C4-2B (cell line): ENCODE measurements at regions not wholly inside any gene's neighbourhood (a gene's known extent, or its start where the extent isn't known, plus 50 kb on each side); places are given as distances from the start of the nearest gene placed in this dataset.

Experiments
- H3K27ac ChIP-seq: fragments of 450-650 bp; 2 replicates; pipeline ENCODE4 v1.5.1; 2017
- CTCF ChIP-seq: fragments of 450-650 bp; conservative IDR thresholded peaks from 2 replicates; pipeline ENCODE4 v1.5.1; 2017; ENCODE audit warnings: mild to moderate bottlenecking
- ZFX ChIP-seq: fragments of 450-650 bp; IDR thresholded peaks from 2 replicates; pipeline ENCODE4 v1.6.1; 2017

GRCh38 chr7:52119537-52119936, 802.9 kb upstream of the COBL start:
- no peak overlapping the region for H3K27ac ChIP-seq
- no peak for TF ChIP-seq CTCF

- no peak overlapping the region for H3K27ac ChIP-seq
- TF ChIP-seq CTCF (no peak), ZFX (no peak)
Observed at GRCh38 chr7:52114509-52114908, 797.9 kb upstream of the COBL start.

- H3K27ac ChIP-seq = no peak overlapping the region
Observed at GRCh38 chr7:52114056-52114455, 797.4 kb upstream of the COBL start.

GRCh38 chr7:52107355-52107754, 790.7 kb upstream of the COBL start:
- no peak overlapping the region for H3K27ac ChIP-seq
- no peak for TF ChIP-seq CTCF

More at GRCh38 chr7:52114056-52114455, 797.4 kb upstream of the COBL start:
- no peak for TF ChIP-seq CTCF
- TF ChIP-seq ZFX = no peak

GRCh38 chr7:52095861-52096260, 779.3 kb upstream of the COBL start:
- TF ChIP-seq ZFX (no peak), CTCF (no peak)

GRCh38 chr7:52091996-52092395, 775.4 kb upstream of the COBL start:
- H3K27ac ChIP-seq = no peak overlapping the region
- TF ChIP-seq CTCF (no peak), ZFX (no peak)

More at GRCh38 chr7:52095861-52096260, 779.3 kb upstream of the COBL start:
- no peak overlapping the region for H3K27ac ChIP-seq

- H3K27ac ChIP-seq = no peak overlapping the region
- TF ChIP-seq ZFX = no peak
- TF ChIP-seq CTCF = no peak
Observed at GRCh38 chr7:52091101-52091500, 774.5 kb upstream of the COBL start.
